RKO (cell line): ENCODE measurements at regions not wholly inside any gene's neighbourhood (a gene's known extent, or its start where the extent isn't known, plus 50 kb on each side); places are given as distances from the start of the nearest gene placed in this dataset.
"Not testable (repeated sequence)": the region's sequence is repeated elsewhere in the genome, so short reads cannot be mapped to it uniquely, and the experiment has no call there.

Experiments used
- DNase-seq: peaks from one replicate; pipeline ENCODE4 v3.0.0-alpha.2; 2016; ENCODE audit warnings: low spot score

DNA sequence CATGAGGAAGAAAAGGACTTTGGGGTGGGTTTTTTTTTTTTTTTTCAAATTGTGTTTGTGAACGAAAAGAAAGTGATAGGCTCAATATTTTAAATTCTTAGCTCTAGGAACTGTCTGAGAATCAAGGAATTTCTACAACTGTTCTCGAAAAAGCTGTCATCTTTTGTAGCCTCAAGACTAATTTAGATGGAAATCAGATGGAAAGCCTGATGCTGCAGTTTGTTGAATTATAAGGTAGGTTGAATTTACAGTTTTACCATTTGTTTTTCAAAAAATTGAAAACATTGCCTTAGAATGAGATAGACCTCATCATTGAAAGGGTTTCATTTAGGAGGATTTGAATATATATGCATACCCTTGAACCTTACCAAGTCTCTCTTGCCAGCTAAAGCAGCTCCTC lies 109.3 kb upstream of the TRHDE start:
- DNase-seq = no peak

GRCh38 chr12:72168851-72169250 lies 103.3 kb upstream of the TRHDE start:
- DNase-seq = no peak

DNA sequence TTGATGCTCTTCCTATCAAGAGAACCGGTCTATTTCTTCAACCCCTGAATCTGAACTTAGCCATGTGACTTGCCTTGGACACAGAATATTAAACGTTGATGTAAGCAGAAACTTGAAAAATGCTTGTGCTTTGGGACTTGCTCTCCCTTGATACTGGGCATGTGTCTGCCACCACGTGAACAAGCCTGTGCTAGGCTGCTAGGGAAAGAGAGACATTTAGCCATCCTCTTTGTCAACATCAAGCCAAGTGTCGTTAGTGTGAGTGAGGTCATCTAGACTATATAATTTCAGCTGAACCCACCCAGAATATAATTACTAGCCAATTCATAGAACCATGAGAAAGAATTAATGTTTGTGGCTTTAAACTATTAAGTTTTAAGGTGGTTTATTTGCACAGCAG lies 98.2 kb upstream of the TRHDE start:
- DNase-seq = no peak

DNA sequence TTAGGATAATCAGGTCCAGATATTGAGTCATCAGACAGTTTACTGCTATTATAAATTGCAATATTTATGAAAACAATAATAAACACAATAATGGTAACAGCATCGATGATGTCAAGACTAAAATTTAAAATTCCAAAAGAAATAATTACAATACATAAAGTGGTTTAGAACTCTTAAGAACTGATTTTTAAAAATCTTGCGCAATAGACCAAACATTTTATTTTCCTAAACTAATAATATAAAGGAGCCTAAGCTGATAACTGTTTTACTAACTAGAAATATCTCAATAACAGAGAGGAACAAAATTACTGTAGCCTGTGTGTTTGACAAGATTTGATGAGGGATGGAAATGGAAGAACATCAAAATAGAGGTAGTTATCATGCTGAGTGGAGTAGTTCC lies 93.9 kb upstream of the TRHDE start:
- no peak for DNase-seq

GRCh38 chr12:72178871-72179270 lies 93.3 kb upstream of the TRHDE start:
- no peak for DNase-seq

DNA sequence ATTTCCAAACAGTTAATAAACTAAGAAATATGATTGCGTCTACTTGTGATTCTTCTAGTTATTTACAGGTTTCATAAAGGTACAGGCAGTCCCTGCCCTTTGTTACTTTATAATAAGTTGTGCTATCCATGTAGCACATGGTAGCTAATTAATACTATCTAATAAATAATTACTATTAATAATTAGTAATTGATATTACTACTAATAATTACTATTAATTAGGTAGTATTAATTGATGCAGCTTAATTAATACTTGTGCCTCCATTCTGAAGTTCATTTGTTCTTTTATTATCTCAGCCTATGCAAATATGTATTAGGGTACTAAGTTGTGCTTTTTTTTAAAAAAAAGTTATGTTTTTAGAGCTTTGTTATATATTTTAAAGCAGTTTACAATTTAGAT lies 92.3 kb upstream of the TRHDE start:
- DNase-seq = no peak

DNA sequence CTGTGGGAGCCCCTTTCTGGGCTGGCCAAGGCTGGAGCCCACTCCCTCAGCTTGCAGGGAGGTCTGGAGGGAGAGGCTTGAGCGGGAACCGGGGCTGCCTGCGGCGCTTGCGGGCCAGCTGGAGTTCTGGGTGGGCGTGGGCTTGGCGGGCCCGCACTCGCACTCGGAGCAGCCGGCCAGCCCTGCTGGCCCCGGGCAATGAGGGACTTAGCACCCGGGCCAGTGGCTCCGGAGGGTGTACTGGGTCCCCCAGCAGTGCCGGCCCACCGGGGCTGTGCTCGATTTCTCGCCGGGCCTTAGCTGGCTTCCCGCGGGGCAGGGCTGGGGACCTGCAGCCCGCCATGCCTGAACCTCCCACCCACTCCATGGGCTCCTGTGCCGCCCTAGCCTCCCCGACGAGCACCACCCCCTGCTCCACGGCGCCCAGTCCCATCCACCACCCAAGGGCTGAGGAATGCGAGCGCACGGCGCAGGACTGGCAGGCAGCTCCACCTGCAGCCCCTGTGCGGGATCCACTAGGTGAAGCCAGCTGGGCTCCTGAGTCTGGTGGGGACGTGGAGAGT lies 87.1 kb upstream of the TRHDE start:
- not testable (repeated sequence) for DNase-seq

GRCh38 chr12:72189266-72189665 lies 82.9 kb upstream of the TRHDE start:
- DNase-seq = no peak

- DNase-seq = no peak
Measured at GRCh38 chr12:72191761-72192160, 80.4 kb upstream of the TRHDE start.

- DNase-seq = no peak
Measured at GRCh38 chr12:72197790-72198189, 74.4 kb upstream of the TRHDE start.

- DNase-seq = no peak
Measured at GRCh38 chr12:72201457-72201856, 70.7 kb upstream of the TRHDE start.

- DNase-seq = no peak
Measured at GRCh38 chr12:72203764-72204335, 68.3 kb upstream of the TRHDE start.

DNA sequence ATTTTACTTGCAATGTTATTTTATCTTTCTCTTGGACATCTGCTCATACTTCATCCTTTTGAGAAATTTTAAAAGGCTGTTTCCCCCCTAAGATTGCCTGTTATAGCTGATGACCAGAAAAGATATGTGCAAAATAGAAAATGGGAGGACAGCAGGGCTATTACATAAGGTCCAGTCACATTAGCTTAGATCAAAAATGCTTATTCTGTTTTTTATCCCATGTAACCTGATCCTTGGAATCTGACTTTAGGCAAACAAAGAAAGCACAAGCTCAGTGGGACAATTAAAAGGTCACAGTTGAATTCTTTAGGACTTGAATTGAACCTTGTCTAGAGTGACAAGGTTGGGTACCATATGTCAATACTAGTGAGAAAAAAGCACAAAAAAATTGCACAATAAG lies 65.1 kb upstream of the TRHDE start:
- DNase-seq = no peak

- no peak for DNase-seq
Measured at GRCh38 chr12:72207486-72208409, 64.4 kb upstream of the TRHDE start.

DNA sequence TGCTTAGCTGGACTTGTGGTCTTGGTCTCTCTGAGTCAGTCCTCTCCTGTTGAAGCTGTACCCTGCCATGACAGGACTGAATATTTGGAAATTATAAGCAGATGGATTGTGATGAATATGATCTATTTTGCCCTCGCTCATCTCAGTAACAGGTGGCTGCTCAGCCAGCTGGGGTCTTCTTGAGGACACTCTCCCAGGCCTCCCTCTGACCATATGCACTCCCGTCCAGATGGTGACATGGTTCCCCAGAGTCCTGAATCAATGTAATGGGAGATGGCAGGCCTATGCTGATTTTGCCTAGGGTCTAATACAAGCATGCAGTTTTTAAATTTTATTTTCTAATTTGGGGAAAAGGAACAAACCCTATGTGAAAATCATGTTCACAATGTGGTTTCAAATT lies 63.1 kb upstream of the TRHDE start:
- no peak for DNase-seq

GRCh38 chr12:72214163-72214562 lies 58.0 kb upstream of the TRHDE start:
- DNase-seq = no peak

DNA sequence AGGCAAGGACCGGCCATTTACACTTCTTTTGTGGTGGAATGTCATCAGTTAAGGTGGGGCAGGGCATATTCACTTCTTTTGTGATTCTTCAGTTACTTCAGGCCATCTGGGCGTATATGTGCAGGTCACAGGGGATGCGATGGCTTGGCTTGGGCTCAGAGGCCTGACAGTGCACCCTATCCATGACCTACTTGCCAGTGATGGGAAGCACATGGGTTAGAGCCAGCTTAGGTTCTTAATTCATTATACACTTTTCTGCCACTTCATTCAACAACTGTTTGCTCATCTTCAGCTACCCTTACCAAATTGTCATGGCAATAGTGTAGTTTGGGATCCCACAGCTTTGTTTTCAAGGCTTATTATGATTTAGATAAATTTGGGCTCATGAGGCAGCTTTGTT lies 56.9 kb upstream of the TRHDE start:
- not testable (repeated sequence) for DNase-seq

DNA sequence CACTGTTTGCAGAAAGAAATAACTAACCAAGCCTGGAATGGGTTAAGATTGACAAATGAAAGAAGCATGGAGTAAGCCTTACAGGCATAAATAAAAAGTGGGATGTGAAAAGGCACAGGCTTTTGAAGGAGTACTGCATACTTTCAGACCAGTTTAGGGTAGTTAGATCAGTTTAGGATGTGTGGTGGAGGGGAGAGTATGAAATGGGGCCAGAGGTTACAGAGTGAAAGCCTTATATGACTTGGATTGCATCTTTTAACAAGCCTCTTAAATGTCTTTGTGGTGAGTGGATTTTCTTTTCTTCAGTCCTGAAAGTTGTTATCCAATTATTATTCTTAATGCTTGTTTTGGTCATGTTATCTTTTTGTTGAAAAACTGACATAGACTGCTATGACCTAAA lies 52.2 kb upstream of the TRHDE start:
- DNase-seq = no peak
